Inflammatory macrophage treated with lipopolysaccharide for 1 hour (primary cell): ENCODE measurements at regions not wholly inside any gene's neighbourhood (a gene's known extent, or its start where the extent isn't known, plus 50 kb on each side); places are given as distances from the start of the nearest gene placed in this dataset.

Experiments
- DNase-seq, 2 donors: peaks; one replicate each; pipeline ENCODE4 v3.0.0-alpha.2; 2020 to 2022

GRCh38 chr6:140609321-140609720 lies 1234.9 kb upstream of the CITED2 start:
- DNase-seq: no peak

GRCh38 chr6:140604786-140605185 lies 1230.3 kb upstream of the CITED2 start:
- DNase-seq: no peak

- no peak for DNase-seq
These were observed 1228.2 kb upstream of the CITED2 start for GRCh38 chr6:140602431-140603248.

GRCh38 chr6:140601021-140601808 lies 1226.8 kb upstream of the CITED2 start:
- DNase-seq: no peak

GRCh38 chr6:140599916-140600315 lies 1225.5 kb upstream of the CITED2 start:
- no peak for DNase-seq

GRCh38 chr6:140597181-140597580 lies 1222.7 kb upstream of the CITED2 start:
- no peak for DNase-seq

GRCh38 chr6:140594806-140595128 lies 1220.3 kb upstream of the CITED2 start:
- DNase-seq: no peak

GRCh38 chr6:140592877-140593276 lies 1218.4 kb upstream of the CITED2 start:
- DNase-seq: no peak

GRCh38 chr6:140590641-140591040 lies 1216.2 kb upstream of the CITED2 start:
- no peak for DNase-seq

- DNase-seq: no peak
These were observed 1212.1 kb upstream of the CITED2 start for GRCh38 chr6:140586426-140587061.

GRCh38 chr6:140581601-140582000 lies 1207.2 kb upstream of the CITED2 start:
- no peak for DNase-seq

GRCh38 chr6:140579918-140580317 lies 1205.5 kb upstream of the CITED2 start:
- no peak for DNase-seq

GRCh38 chr6:140576004-140576555 lies 1201.6 kb upstream of the CITED2 start:
- no peak for DNase-seq

GRCh38 chr6:140572867-140573266 lies 1198.4 kb upstream of the CITED2 start:
- no peak for DNase-seq

- DNase-seq: no peak
These were observed 1197.7 kb upstream of the CITED2 start for GRCh38 chr6:140572129-140572528.

- no peak for DNase-seq
These were observed 1196.7 kb upstream of the CITED2 start for GRCh38 chr6:140571145-140571544.

- DNase-seq: no peak
These were observed 1193.0 kb upstream of the CITED2 start for GRCh38 chr6:140567466-140567865.

GRCh38 chr6:140566781-140567277 lies 1192.4 kb upstream of the CITED2 start:
- DNase-seq: no peak

- no peak for DNase-seq
These were observed 1189.3 kb upstream of the CITED2 start for GRCh38 chr6:140563728-140564127.

- DNase-seq: no peak
These were observed 1187.3 kb upstream of the CITED2 start for GRCh38 chr6:140561701-140562100.

- no peak for DNase-seq
These were observed 1186.2 kb upstream of the CITED2 start for GRCh38 chr6:140560671-140561070.

- no peak for DNase-seq
These were observed 1185.0 kb upstream of the CITED2 start for GRCh38 chr6:140559458-140559857.

- no peak for DNase-seq
These were observed 1180.0 kb upstream of the CITED2 start for GRCh38 chr6:140554421-140554820.
